Panc1 (cell line): ENCODE measurements at regions not wholly inside any gene's neighbourhood (a gene's known extent, or its start where the extent isn't known, plus 50 kb on each side); places are given as distances from the start of the nearest gene placed in this dataset.

Experiments used
- ATAC-seq: fragments of 200-7000 bp; cut with Tn5 transposase; 2 replicates; pipeline ENCODE4 v1.9.1; 2020; ENCODE audit warnings: mild to moderate bottlenecking, moderate library complexity
- BruUV-seq: library from RNA; stranded (reverse); fragments of 400-500 nt; replicated peaks from 2 replicates; lab custom pipeline; 2021; lab: Mats Ljungman, UMichigan
- CTCF ChIA-PET: fragments of 300-600 bp; sonication (Branson Sonifier 250); formaldehyde crosslinking; loops from one replicate; lab custom pipeline; 2022; ENCODE audit warnings: antibody characterized with exemption; lab: Charles Lee
- POLR2A ChIA-PET: fragments of 300-600 bp; sonication (Branson Sonifier 250); formaldehyde crosslinking; loops from one replicate; lab custom pipeline; 2022; ENCODE audit warnings: antibody characterized with exemption; lab: Charles Lee
- DNase-seq: peaks from one replicate; pipeline ENCODE4 v3.0.0-alpha.2; 2010; ENCODE audit warnings: low read depth, low spot score
- H3K27ac ChIP-seq: 2 replicates; pipeline ENCODE4 v1.5.1; 2011; ENCODE audit warnings: mild to moderate bottlenecking, low read length, inconsistent platforms
- H3K27me3 ChIP-seq: fragments of 200-500 bp; sonication (Bioruptor generic); 2 replicates; pipeline ENCODE4 v1.6.0; 2014; ENCODE audit warnings: low read length, inconsistent platforms; ENCODE audit not compliant: control insufficient read depth, insufficient read depth
- H3K36me3 ChIP-seq: fragments of 200-500 bp; sonication (Bioruptor generic); 2 replicates; pipeline ENCODE4 v1.5.1; 2014; ENCODE audit warnings: inconsistent platforms, mild to moderate bottlenecking, low read length, moderate library complexity; ENCODE audit not compliant: control insufficient read depth, insufficient read depth
- H3K4me1 ChIP-seq: 2 replicates; pipeline ENCODE4 v1.5.1; 2011; ENCODE audit warnings: inconsistent platforms, mild to moderate bottlenecking, low read length, moderate library complexity; ENCODE audit not compliant: control insufficient read depth, insufficient read depth
- H3K4me3 ChIP-seq, 2 experiments: 2 replicates each; pipeline ENCODE4 v1.5.1; 2011 to 2012; ENCODE audit warnings: low read depth in 2 of 2, low read length in 2 of 2, mild to moderate bottlenecking in 2 of 2, inconsistent platforms in 1 of 2, moderate library complexity in 1 of 2
- H3K9me3 ChIP-seq: fragments of 200-500 bp; sonication (Bioruptor generic); 2 replicates; pipeline ENCODE4 v1.5.1; 2014; ENCODE audit warnings: low read depth, mild to moderate bottlenecking, inconsistent platforms, low read length, moderate library complexity; ENCODE audit not compliant: control insufficient read depth, insufficient read depth
- CTCF ChIP-seq: fragments of 450-650 bp; IDR thresholded peaks from 2 replicates; pipeline ENCODE4 v1.5.1; 2017; ENCODE audit warnings: mild to moderate bottlenecking
- POLR2AphosphoS5 ChIP-seq: IDR thresholded peaks from 2 replicates; pipeline ENCODE4 v1.6.1; 2012; ENCODE audit warnings: mild to moderate bottlenecking, low read depth, low read length, moderate library complexity
- SIN3A ChIP-seq: IDR thresholded peaks from 2 replicates; pipeline ENCODE4 v1.6.1; 2012; ENCODE audit warnings: low read depth, mild to moderate bottlenecking, low read length, moderate library complexity, borderline replicate concordance; ENCODE audit not compliant: insufficient read depth
- TCF7L2 ChIP-seq: IDR thresholded peaks from 2 replicates; pipeline ENCODE4 v1.6.1; 2011; ENCODE audit warnings: mild to moderate bottlenecking, low read depth, low read length, inconsistent platforms
- in situ Hi-C: cut with HindIII; loops from 2 replicates; pipeline ENCODE4 v1.10.0; 2016; ENCODE audit warnings: low sequenced_read_pairs, low pct_unique_long_range_greater_than_20kb
- intact Hi-C: fragments of 100-400 bp; cut with micrococcal nuclease; formaldehyde crosslinking; loops from one replicate; pipeline ENCODE4 v1.10.0; 2022; ENCODE audit not compliant: unreplicated experiment
- TF ChIP-seq, protein P1 (sequence below), 2 experiments: IDR thresholded peaks; 2 replicates each; pipeline ENCODE4 v1.6.1; 2011 to 2012; ENCODE audit warnings: low read depth in 2 of 2, control low read depth in 1 of 2, low read length in 1 of 2, mild to moderate bottlenecking in 1 of 2, moderate library complexity in 1 of 2; ENCODE audit not compliant: insufficient read depth in 1 of 2

DNA sequence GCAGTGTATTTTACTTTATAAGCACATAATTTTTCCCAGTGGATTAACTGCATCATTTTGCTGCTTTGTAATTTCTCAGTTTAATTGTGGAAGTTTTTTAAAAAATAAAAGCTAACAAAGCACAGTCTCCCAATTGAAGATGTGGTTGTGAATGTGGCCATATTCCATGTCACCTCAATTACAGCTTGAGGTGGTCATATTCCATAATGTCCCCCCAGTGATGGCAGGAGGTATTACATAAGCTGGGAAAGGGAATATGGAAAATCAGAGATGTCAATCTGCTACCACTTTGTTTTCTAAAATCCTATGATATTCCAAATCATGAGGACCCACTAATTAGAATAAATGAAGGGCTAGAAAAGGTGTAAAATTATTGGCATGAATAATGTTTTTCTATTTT lies 1672.0 kb upstream of the CDH9 start:
- ChIA-PET POLR2A (no interaction called here), CTCF (no interaction called here)
- in situ Hi-C loops, result no loop called here
- Histone ChIP-seq H3K4me1 (no peaks in the 10 kb centered on the region), H3K27me3 (no peaks in the 10 kb centered on the region), H3K4me3 (no peak overlapping the region), H3K27ac (no peak overlapping the region), H3K36me3 (no peaks in the 10 kb centered on the region), H3K9me3 (no peaks in the 10 kb centered on the region)
- TF ChIP-seq POLR2AphosphoS5 (no peak), CTCF (no peak; the same call in 1 of the 2 replicates), SIN3A (no peak), TCF7L2 (no peak)
- TF ChIP-seq, protein P1, sequence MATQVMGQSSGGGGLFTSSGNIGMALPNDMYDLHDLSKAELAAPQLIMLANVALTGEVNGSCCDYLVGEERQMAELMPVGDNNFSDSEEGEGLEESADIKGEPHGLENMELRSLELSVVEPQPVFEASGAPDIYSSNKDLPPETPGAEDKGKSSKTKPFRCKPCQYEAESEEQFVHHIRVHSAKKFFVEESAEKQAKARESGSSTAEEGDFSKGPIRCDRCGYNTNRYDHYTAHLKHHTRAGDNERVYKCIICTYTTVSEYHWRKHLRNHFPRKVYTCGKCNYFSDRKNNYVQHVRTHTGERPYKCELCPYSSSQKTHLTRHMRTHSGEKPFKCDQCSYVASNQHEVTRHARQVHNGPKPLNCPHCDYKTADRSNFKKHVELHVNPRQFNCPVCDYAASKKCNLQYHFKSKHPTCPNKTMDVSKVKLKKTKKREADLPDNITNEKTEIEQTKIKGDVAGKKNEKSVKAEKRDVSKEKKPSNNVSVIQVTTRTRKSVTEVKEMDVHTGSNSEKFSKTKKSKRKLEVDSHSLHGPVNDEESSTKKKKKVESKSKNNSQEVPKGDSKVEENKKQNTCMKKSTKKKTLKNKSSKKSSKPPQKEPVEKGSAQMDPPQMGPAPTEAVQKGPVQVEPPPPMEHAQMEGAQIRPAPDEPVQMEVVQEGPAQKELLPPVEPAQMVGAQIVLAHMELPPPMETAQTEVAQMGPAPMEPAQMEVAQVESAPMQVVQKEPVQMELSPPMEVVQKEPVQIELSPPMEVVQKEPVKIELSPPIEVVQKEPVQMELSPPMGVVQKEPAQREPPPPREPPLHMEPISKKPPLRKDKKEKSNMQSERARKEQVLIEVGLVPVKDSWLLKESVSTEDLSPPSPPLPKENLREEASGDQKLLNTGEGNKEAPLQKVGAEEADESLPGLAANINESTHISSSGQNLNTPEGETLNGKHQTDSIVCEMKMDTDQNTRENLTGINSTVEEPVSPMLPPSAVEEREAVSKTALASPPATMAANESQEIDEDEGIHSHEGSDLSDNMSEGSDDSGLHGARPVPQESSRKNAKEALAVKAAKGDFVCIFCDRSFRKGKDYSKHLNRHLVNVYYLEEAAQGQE (IDR thresholded peaks at IDR 0.05; ENCODE audit: insufficient read depth in 1 of 2, low read depth in 2 of 2, low read length in 1 of 2), result no peak
- DNase-seq (no peak), ATAC-seq (no peak)
- intact Hi-C loops, result no loop called here
- BruUV-seq, result no TSS peak

- Histone ChIP-seq H3K4me3 (no peak overlapping the region), H3K4me1 (no peaks in the 10 kb centered on the region), H3K27ac (no peak overlapping the region), H3K27me3 (no peaks in the 10 kb centered on the region), H3K9me3 (no peaks in the 10 kb centered on the region), H3K36me3 (no peaks in the 10 kb centered on the region)
- intact Hi-C loops, result no loop called here
- in situ Hi-C loops, result no loop called here
- ChIA-PET CTCF (no interaction called here), POLR2A (no interaction called here)
- DNase-seq (no peak), ATAC-seq (no peak)
- BruUV-seq, result no TSS peak
- no peak for TF ChIP-seq POLR2AphosphoS5
- TF ChIP-seq SIN3A, result no peak
- TF ChIP-seq, protein P1 (IDR thresholded peaks at IDR 0.05; ENCODE audit: insufficient read depth in 1 of 2, low read depth in 2 of 2, low read length in 1 of 2), result no peak
- TF ChIP-seq CTCF, result no peak
- TF ChIP-seq TCF7L2, result no peak
Observed at GRCh38 chr5:28708472-28708871, 1670.1 kb upstream of the CDH9 start.
